HEK293 (cell line): ENCODE measurements at regions not wholly inside any gene's neighbourhood (a gene's known extent, or its start where the extent isn't known, plus 50 kb on each side); places are given as distances from the start of the nearest gene placed in this dataset.

Source experiments
- CTCF ChIA-PET: fragments of 350-600 bp; formaldehyde crosslinking; extraction: SDS; loops from one replicate; lab custom pipeline; 2021; ENCODE audit warnings: antibody characterized with exemption; lab: Yijun Ruan, JAX
- POLR2A ChIA-PET: fragments of 300-600 bp; formaldehyde crosslinking; extraction: SDS; loops from one replicate; lab custom pipeline; 2020; ENCODE audit warnings: antibody characterized with exemption, inconsistent platforms; lab: Yijun Ruan, JAX
- H3K27ac ChIP-seq: fragments of 200-500 bp; sonication (Bioruptor generic); 2 replicates; pipeline ENCODE4 v1.5.1; 2014; ENCODE audit warnings: low read depth, low read length, control low read depth, inconsistent platforms; ENCODE audit errors: extremely low read depth
- H3K36me3 ChIP-seq, 2 experiments: fragments of 200-500 bp in 1 of 2; sonication (Bioruptor generic) in 1 of 2; 1 replicate in 1 of 2; 2 replicates in 1 of 2; pipeline ENCODE4 v1.5.1; 2014 to 2017; ENCODE audit warnings: inconsistent platforms in 2 of 2, low read length in 2 of 2; ENCODE audit not compliant: control insufficient read depth in 2 of 2, insufficient read depth in 1 of 2
- H3K4me1 ChIP-seq: fragments of 200-500 bp; sonication (Bioruptor generic); 2 replicates; pipeline ENCODE4 v1.5.1; 2014; ENCODE audit warnings: mild to moderate bottlenecking, low read length, inconsistent platforms; ENCODE audit not compliant: control insufficient read depth, insufficient read depth
- H3K4me3 ChIP-seq: 2 replicates; pipeline ENCODE4 v1.5.1; 2011; ENCODE audit warnings: low read depth, mild to moderate bottlenecking, control low read depth, low read length, moderate library complexity
- H3K9me3 ChIP-seq: fragments of 200-500 bp; sonication (Bioruptor generic); 2 replicates; pipeline ENCODE4 v1.5.1; 2014; ENCODE audit warnings: low read depth, low read length, inconsistent platforms; ENCODE audit not compliant: control insufficient read depth, insufficient read depth
- GLIS1 ChIP-seq: fragments of 450-650 bp; formaldehyde crosslinking; IDR thresholded peaks from 2 replicates; pipeline ENCODE4 v1.5.1; 2016; ENCODE audit warnings: missing biosample characterization, missing genetic modification characterization
- HOXA7 ChIP-seq: sonication (generic); formaldehyde crosslinking; IDR thresholded peaks from 2 replicates; pipeline ENCODE4 v1.8.1; 2022; ENCODE audit warnings: missing genetic modification reagents, borderline replicate concordance
- KLF16 ChIP-seq: fragments of 450-650 bp; formaldehyde crosslinking; IDR thresholded peaks from 2 replicates; pipeline ENCODE4 v1.5.1; 2017; ENCODE audit warnings: missing biosample characterization, missing genetic modification characterization
- KLF7 ChIP-seq: fragments of 450-650 bp; formaldehyde crosslinking; IDR thresholded peaks from 2 replicates; pipeline ENCODE4 v1.5.1; 2016; ENCODE audit warnings: missing biosample characterization, missing genetic modification characterization, borderline replicate concordance
- MEIS1 ChIP-seq: sonication (generic); formaldehyde crosslinking; IDR thresholded peaks from 2 replicates; pipeline ENCODE4 v1.8.1; 2022; ENCODE audit warnings: missing genetic modification reagents, mild to moderate bottlenecking, borderline replicate concordance
- TRIM28 ChIP-seq: IDR thresholded peaks from 2 replicates; pipeline ENCODE4 v1.6.1; 2011; ENCODE audit warnings: low read length, control low read depth, borderline replicate concordance
- ZBTB7A ChIP-seq: fragments of 450-650 bp; formaldehyde crosslinking; IDR thresholded peaks from 2 replicates; pipeline ENCODE4 v1.5.1; 2016; ENCODE audit warnings: low read depth, missing biosample characterization, missing genetic modification characterization
- ZNF121 ChIP-seq: fragments of 450-650 bp; formaldehyde crosslinking; IDR thresholded peaks from 2 replicates; pipeline ENCODE4 v1.5.1; 2016; ENCODE audit warnings: missing biosample characterization, missing genetic modification characterization
- ZNF202 ChIP-seq: fragments of 450-650 bp; formaldehyde crosslinking; IDR thresholded peaks from 2 replicates; pipeline ENCODE4 v1.5.1; 2016; ENCODE audit warnings: missing biosample characterization, missing genetic modification characterization, borderline replicate concordance
- ZNF24 ChIP-seq: fragments of 450-650 bp; formaldehyde crosslinking; IDR thresholded peaks from 2 replicates; pipeline ENCODE4 v1.5.1; 2016; ENCODE audit warnings: missing biosample characterization, missing genetic modification characterization
- ZNF311 ChIP-seq: fragments of 450-650 bp; formaldehyde crosslinking; IDR thresholded peaks from 2 replicates; pipeline ENCODE4 v1.5.1; 2017; ENCODE audit warnings: missing biosample characterization, missing genetic modification characterization, borderline replicate concordance
- ZNF341 ChIP-seq: fragments of 450-650 bp; formaldehyde crosslinking; IDR thresholded peaks from 2 replicates; pipeline ENCODE4; 2016; ENCODE audit warnings: low read depth, missing biosample characterization, missing genetic modification characterization
- ZNF426 ChIP-seq: fragments of 450-650 bp; formaldehyde crosslinking; IDR thresholded peaks from 2 replicates; pipeline ENCODE4 v1.5.1; 2017; ENCODE audit warnings: missing biosample characterization, missing genetic modification characterization, mild to moderate bottlenecking, inconsistent platforms, moderate library complexity
- ZNF501 ChIP-seq: fragments of 450-650 bp; formaldehyde crosslinking; IDR thresholded peaks from 2 replicates; pipeline ENCODE4 v1.5.1; 2016; ENCODE audit warnings: missing biosample characterization, missing genetic modification characterization
- ZNF548 ChIP-seq: fragments of 450-650 bp; formaldehyde crosslinking; IDR thresholded peaks from 2 replicates; pipeline ENCODE4 v1.5.1; 2016; ENCODE audit warnings: missing biosample characterization, missing genetic modification characterization
- ZNF571 ChIP-seq: fragments of 450-650 bp; formaldehyde crosslinking; IDR thresholded peaks from 2 replicates; pipeline ENCODE4 v1.5.0; 2017; ENCODE audit warnings: missing biosample characterization, missing genetic modification characterization
- ZNF621 ChIP-seq: fragments of 450-650 bp; formaldehyde crosslinking; IDR thresholded peaks from 2 replicates; pipeline ENCODE4 v1.5.1; 2017; ENCODE audit warnings: missing biosample characterization, missing genetic modification characterization
- ZNF624 ChIP-seq: fragments of 450-650 bp; formaldehyde crosslinking; IDR thresholded peaks from 2 replicates; pipeline ENCODE4 v1.5.1; 2017; ENCODE audit warnings: missing biosample characterization, missing genetic modification characterization
- ZNF843 ChIP-seq: fragments of 450-650 bp; formaldehyde crosslinking; IDR thresholded peaks from 2 replicates; pipeline ENCODE4 v1.5.1; 2016; ENCODE audit warnings: missing biosample characterization, missing genetic modification characterization
- ZXDB ChIP-seq: fragments of 450-650 bp; formaldehyde crosslinking; IDR thresholded peaks from 2 replicates; pipeline ENCODE4 v1.5.1; 2016; ENCODE audit warnings: missing biosample characterization, missing genetic modification characterization
- TF ChIP-seq, protein P1 (sequence below): fragments of 450-650 bp; formaldehyde crosslinking; IDR thresholded peaks from 2 replicates; pipeline ENCODE4 v1.5.1; 2016; ENCODE audit warnings: missing biosample characterization, missing genetic modification characterization, low read depth
- TF ChIP-seq, protein P2 (sequence below): fragments of 450-650 bp; formaldehyde crosslinking; IDR thresholded peaks from 2 replicates; pipeline ENCODE4 v1.5.1; 2017; ENCODE audit warnings: missing biosample characterization, missing genetic modification characterization
- TF ChIP-seq, protein P3 (sequence below): fragments of 450-650 bp; formaldehyde crosslinking; IDR thresholded peaks from 2 replicates; pipeline ENCODE4 v1.5.1; 2016; ENCODE audit warnings: missing biosample characterization, missing genetic modification characterization

DNA sequence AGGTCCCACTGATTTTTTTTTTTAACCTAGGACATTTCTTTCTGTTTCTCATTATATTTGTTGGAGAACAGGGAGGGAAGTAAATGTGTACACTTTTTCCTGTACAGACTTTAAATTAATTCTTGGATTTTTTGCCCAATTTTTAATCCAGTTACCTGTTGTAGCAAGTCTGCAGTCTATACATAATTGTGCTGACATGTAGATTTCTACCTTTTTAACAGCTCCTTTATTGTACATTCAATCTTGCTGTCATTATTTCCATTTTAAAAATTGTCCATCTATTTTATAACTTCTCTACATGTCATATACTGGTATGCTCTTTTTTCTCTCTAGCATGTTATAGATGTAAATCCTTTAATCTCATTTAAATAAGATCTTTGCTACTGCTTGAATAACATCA, 1838.7 kb upstream of the CDH9 start (continued):
- TF ChIP-seq, protein P1, sequence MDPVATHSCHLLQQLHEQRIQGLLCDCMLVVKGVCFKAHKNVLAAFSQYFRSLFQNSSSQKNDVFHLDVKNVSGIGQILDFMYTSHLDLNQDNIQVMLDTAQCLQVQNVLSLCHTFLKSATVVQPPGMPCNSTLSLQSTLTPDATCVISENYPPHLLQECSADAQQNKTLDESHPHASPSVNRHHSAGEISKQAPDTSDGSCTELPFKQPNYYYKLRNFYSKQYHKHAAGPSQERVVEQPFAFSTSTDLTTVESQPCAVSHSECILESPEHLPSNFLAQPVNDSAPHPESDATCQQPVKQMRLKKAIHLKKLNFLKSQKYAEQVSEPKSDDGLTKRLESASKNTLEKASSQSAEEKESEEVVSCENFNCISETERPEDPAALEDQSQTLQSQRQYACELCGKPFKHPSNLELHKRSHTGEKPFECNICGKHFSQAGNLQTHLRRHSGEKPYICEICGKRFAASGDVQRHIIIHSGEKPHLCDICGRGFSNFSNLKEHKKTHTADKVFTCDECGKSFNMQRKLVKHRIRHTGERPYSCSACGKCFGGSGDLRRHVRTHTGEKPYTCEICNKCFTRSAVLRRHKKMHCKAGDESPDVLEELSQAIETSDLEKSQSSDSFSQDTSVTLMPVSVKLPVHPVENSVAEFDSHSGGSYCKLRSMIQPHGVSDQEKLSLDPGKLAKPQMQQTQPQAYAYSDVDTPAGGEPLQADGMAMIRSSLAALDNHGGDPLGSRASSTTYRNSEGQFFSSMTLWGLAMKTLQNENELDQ: no peak
- no peak for TF ChIP-seq KLF16 (tag by site-specific recombination)
- TF ChIP-seq ZNF24 (tag by site-specific recombination): no peak
- no peak for TF ChIP-seq ZNF843
- no peak for TF ChIP-seq ZNF202 (tag by site-specific recombination)
- no peak for TF ChIP-seq ZXDB

DNA sequence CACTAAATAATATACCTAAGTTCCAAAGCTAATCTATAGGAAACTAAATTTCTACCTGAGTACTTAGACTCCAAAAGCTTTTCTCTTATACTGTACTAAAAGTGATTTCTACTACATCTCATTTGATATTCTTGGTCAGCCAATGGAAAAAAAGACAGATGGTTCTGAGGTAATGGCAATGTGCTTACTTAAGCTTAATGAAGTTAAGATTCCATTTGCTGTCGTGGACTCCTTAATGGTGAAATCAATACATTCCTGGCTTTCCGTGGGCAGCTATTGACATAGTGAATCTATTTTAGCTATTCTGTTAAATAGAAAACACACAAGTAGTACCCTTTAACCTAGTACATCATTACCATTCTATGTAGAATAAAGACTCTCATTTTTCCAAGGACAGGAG, 1825.6 kb upstream of the CDH9 start:
- Histone ChIP-seq H3K27ac (no peak overlapping the region), H3K4me3 (no peak overlapping the region)
- no peak for TF ChIP-seq TRIM28
- TF ChIP-seq ZNF341 (tag by site-specific recombination): no peak
- TF ChIP-seq ZNF24 (tag by site-specific recombination): no peak
- no peak for TF ChIP-seq HOXA7 (CRISPR knock-in tag)
- TF ChIP-seq, protein P2, sequence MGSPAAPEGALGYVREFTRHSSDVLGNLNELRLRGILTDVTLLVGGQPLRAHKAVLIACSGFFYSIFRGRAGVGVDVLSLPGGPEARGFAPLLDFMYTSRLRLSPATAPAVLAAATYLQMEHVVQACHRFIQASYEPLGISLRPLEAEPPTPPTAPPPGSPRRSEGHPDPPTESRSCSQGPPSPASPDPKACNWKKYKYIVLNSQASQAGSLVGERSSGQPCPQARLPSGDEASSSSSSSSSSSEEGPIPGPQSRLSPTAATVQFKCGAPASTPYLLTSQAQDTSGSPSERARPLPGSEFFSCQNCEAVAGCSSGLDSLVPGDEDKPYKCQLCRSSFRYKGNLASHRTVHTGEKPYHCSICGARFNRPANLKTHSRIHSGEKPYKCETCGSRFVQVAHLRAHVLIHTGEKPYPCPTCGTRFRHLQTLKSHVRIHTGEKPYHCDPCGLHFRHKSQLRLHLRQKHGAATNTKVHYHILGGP (tag by site-specific recombination): no peak
- TF ChIP-seq, all 188 proteins: peak for 0
- no peaks in the 10 kb centered on the region for H3K4me1 ChIP-seq
- H3K36me3 ChIP-seq: no peaks in the 10 kb centered on the region
- CTCF ChIA-PET: no interaction called here
- H3K9me3 ChIP-seq: no peaks in the 10 kb centered on the region
- POLR2A ChIA-PET: no interaction called here

DNA sequence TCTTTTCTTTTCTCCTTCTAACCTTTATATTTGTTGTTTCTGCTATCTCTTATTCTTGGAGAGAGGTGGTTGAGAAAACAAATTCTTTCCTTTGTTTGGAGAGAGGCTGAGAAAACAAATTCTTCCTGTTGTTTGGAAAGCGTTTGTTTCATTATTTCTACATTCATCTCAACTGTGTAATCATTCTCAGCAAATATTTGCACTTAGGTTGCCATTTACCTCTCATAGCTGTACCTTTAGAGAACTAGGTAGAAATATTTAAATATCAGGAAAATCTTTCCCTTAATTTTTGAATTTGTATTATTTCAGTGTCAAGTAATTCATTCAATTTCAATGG, 1824.4 kb upstream of the CDH9 start:
- no peaks in the 10 kb centered on the region for H3K4me1 ChIP-seq
- no peak overlapping the region for H3K27ac ChIP-seq
- no peak overlapping the region for H3K4me3 ChIP-seq
- no peaks in the 10 kb centered on the region for H3K9me3 ChIP-seq
- ChIA-PET CTCF (no interaction called here), POLR2A (no interaction called here)
- TF ChIP-seq ZNF426 (tag by site-specific recombination) (no peak), MEIS1 (no peak), ZNF501 (no peak), ZNF311 (no peak), ZNF621 (tag by site-specific recombination) (no peak), ZNF121 (tag by site-specific recombination) (no peak), ZNF571 (tag by site-specific recombination) (no peak), GLIS1 (tag by site-specific recombination) (no peak), ZNF548 (no peak), ZNF624 (tag by site-specific recombination) (no peak), KLF7 (tag by site-specific recombination) (no peak), ZBTB7A (tag by site-specific recombination) (no peak)
- TF ChIP-seq, protein P3, sequence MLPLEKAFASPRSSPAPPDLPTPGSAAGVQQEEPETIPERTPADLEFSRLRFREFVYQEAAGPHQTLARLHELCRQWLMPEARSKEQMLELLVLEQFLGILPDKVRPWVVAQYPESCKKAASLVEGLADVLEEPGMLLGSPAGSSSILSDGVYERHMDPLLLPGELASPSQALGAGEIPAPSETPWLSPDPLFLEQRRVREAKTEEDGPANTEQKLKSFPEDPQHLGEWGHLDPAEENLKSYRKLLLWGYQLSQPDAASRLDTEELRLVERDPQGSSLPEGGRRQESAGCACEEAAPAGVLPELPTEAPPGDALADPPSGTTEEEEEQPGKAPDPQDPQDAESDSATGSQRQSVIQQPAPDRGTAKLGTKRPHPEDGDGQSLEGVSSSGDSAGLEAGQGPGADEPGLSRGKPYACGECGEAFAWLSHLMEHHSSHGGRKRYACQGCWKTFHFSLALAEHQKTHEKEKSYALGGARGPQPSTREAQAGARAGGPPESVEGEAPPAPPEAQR (tag by site-specific recombination): no peak
- H3K36me3 ChIP-seq: no peaks in the 10 kb centered on the region
